ENCODE measurements at regions not wholly inside any gene's neighbourhood (a gene's known extent, or its start where the extent isn't known, plus 50 kb on each side); places are given as distances from the start of the nearest gene placed in this dataset.
"Not testable (repeated sequence)": the region's sequence is repeated elsewhere in the genome, so short reads cannot be mapped to it uniquely, and the experiment has no call there.

GRCh38 chr2:7724336-7724735 is 807.1 kb downstream of the RNF144A start:
- no peak for DNase-seq (ENCODE audit: low read depth)

GRCh38 chr2:7725171-7725849 is 808.1 kb downstream of the RNF144A start:
- no peak for DNase-seq (ENCODE audit: low read depth)

GRCh38 chr2:7725850-7726242 is 808.6 kb downstream of the RNF144A start:
- DNase-seq (ENCODE audit: low read depth), result no peak

GRCh38 chr2:7726989-7727388 is 809.8 kb downstream of the RNF144A start:
- DNase-seq (ENCODE audit: low read depth), result no peak

- no peak for DNase-seq (ENCODE audit: low read depth)
Measured at GRCh38 chr2:7728388-7728787, 811.2 kb downstream of the RNF144A start.

GRCh38 chr2:7730449-7730848 is 813.2 kb downstream of the RNF144A start:
- no peak for DNase-seq (ENCODE audit: low read depth)

GRCh38 chr2:7730990-7731389 is 813.8 kb downstream of the RNF144A start:
- no peak for DNase-seq (ENCODE audit: low read depth)

- no peak for DNase-seq (ENCODE audit: low read depth)
Measured at GRCh38 chr2:7732497-7732896, 815.3 kb downstream of the RNF144A start.

- DNase-seq (ENCODE audit: low read depth), result no peak
Measured at GRCh38 chr2:7736646-7737305, 819.6 kb downstream of the RNF144A start.

- no peak for DNase-seq (ENCODE audit: low read depth)
Measured at GRCh38 chr2:7738596-7738995, 821.4 kb downstream of the RNF144A start.

- no peak for DNase-seq (ENCODE audit: low read depth)
Measured at GRCh38 chr2:7740114-7740513, 822.9 kb downstream of the RNF144A start.

GRCh38 chr2:7742301-7742700 is 825.1 kb downstream of the RNF144A start:
- DNase-seq (ENCODE audit: low read depth), result no peak

GRCh38 chr2:7744827-7745226 is 827.6 kb downstream of the RNF144A start:
- no peak for DNase-seq (ENCODE audit: low read depth)

GRCh38 chr2:7745369-7745768 is 828.2 kb downstream of the RNF144A start:
- DNase-seq (ENCODE audit: low read depth), result no peak

GRCh38 chr2:7748717-7749415 is 831.7 kb downstream of the RNF144A start:
- no peak for DNase-seq (ENCODE audit: low read depth)

GRCh38 chr2:7749895-7750559 is 832.8 kb downstream of the RNF144A start:
- no peak for DNase-seq (ENCODE audit: low read depth)

GRCh38 chr2:7752291-7752690 is 835.1 kb downstream of the RNF144A start:
- DNase-seq (ENCODE audit: low read depth), result no peak

GRCh38 chr2:7753777-7754176 is 836.6 kb downstream of the RNF144A start:
- no peak for DNase-seq (ENCODE audit: low read depth)

GRCh38 chr2:7755879-7756278 is 838.7 kb downstream of the RNF144A start:
- DNase-seq (ENCODE audit: low read depth), result no peak

- DNase-seq (ENCODE audit: low read depth), result no peak
Measured at GRCh38 chr2:7758073-7758759, 841.0 kb downstream of the RNF144A start.

- DNase-seq (ENCODE audit: low read depth), result no peak
Measured at GRCh38 chr2:7759898-7760297, 842.7 kb downstream of the RNF144A start.

- not testable (repeated sequence) for DNase-seq (ENCODE audit: low read depth)
Measured at GRCh38 chr2:7763418-7763817, 846.2 kb downstream of the RNF144A start.

All from stromal cell of bone marrow (primary cell).